NT2/D1 (cell line): ENCODE measurements at regions not wholly inside any gene's neighbourhood (a gene's known extent, or its start where the extent isn't known, plus 50 kb on each side); places are given as distances from the start of the nearest gene placed in this dataset.

Experiments used
- SUZ12 ChIP-seq: IDR thresholded peaks from 2 replicates; pipeline ENCODE4 v1.6.1; 2011; ENCODE audit not compliant: insufficient read length, insufficient read depth; ENCODE audit errors: extremely low read depth
- ZNF274 ChIP-seq: IDR thresholded peaks from 2 replicates; pipeline ENCODE4 v1.6.1; 2011; ENCODE audit warnings: mild to moderate bottlenecking, low read depth, low read length

- TF ChIP-seq ZNF274 (no peak), SUZ12 (no peak)
These were observed 161.6 kb upstream of the TACR1 start for GRCh38 chr2:75360945-75361344.
